RPMI8226 (cell line): ENCODE measurements at regions not wholly inside any gene's neighbourhood (a gene's known extent, or its start where the extent isn't known, plus 50 kb on each side); places are given as distances from the start of the nearest gene placed in this dataset.

Experiments
- DNase-seq: peaks from one replicate; pipeline ENCODE4 v3.0.0-alpha.2; 2015

GRCh38 chr12:88982694-88983093 lies 369.6 kb downstream of the DUSP6 start:
- no peak for DNase-seq

GRCh38 chr12:88977115-88977514 lies 375.2 kb downstream of the DUSP6 start:
- no peak for DNase-seq

GRCh38 chr12:88973998-88974397 lies 378.3 kb downstream of the DUSP6 start:
- no peak for DNase-seq

DNA sequence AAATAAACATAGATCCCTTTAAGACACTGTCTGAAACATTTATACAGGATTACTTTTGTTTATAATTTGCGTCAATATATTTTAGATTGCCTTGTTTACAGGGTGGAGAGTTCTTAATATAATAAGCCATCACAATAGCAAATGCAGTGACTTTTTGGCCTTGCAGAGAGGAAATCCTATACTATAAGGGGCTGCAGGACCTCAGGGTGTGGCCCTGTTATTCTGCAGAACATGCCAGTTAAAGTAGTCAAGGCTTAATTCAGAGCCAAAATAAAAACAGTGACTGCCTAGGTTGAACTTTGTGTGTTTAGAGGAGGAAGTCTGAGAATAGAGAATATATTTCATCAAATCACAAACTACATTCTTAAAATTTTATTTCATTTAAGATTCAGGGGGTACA lies 381.6 kb downstream of the DUSP6 start:
- no peak for DNase-seq

DNA sequence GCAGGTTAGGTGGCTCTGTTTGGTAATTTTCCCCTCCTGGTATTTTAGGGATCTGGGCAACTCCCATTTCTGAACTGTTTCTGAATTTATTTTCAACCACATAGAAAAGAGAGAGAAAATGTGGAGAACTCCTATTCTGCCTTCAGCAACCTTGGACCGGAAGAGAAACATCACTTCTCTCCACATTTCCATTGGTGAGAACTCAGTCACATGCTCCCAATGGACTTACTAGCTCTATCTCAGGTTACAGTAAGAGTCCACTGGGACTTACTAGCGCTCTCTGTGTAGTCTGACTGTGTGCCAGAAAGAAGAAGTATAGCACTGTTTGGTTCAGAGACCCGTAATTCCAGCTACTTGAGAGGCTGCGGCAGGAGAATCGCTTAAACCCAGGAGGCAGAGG lies 383.2 kb downstream of the DUSP6 start:
- no peak for DNase-seq

DNA sequence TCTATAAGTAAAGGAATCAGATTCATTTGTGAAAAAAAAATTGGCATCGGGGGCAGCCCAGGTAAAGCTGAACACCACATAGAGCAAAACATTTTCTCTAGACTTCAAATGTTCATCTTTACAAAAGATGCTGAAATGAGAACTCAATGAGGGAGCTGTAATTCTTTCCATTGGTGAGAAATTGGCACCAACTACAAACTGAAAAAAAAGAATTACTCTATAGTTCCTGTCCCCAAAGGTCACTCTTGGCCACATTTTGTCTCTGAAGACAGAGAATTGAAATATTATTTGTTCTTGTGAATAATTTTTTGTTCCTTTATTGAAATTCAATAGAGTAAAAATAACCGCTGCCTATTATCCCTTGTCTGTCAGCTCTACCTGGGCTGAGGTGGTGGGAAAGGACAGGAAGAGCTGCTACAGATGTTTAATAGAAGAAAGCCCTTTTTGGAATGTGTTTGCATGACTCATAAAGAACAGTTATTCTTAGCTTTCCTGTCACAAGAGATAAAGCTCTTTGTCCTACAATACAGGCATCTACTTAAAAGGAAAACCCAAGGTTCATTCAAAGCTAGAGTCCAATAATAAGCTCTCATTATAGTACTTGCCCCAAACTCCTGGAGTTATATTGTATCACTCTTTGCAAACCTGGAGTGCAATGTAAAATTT lies 380.1 kb upstream of the KITLG start:
- no peak for DNase-seq

- no peak for DNase-seq
Measured at GRCh38 chr12:88958946-88959345, 378.7 kb upstream of the KITLG start.

DNA sequence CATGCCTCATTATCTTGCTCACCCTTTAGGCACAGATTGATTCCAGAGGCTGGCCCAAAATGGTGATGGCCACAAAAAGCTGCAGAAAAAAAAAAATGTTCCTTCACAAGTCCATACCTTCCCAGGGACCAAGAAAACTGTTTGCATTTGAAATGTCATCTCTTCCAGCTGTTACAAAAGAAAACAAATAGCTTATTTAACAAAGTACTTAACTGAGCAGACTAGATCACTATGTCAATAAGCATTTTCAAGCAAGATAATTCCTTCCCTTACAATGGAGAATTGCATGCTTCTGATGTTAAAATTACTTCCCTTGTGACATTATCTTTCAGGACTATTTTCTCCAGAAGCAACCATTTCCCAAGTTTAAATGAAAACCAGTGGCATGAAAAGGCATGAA lies 377.9 kb upstream of the KITLG start:
- no peak for DNase-seq

- no peak for DNase-seq
Measured at GRCh38 chr12:88957358-88957757, 377.1 kb upstream of the KITLG start.

- DNase-seq, result no peak
Measured at GRCh38 chr12:88955531-88955930, 375.3 kb upstream of the KITLG start.

- DNase-seq, result no peak
Measured at GRCh38 chr12:88953029-88953586, 372.8 kb upstream of the KITLG start.

DNA sequence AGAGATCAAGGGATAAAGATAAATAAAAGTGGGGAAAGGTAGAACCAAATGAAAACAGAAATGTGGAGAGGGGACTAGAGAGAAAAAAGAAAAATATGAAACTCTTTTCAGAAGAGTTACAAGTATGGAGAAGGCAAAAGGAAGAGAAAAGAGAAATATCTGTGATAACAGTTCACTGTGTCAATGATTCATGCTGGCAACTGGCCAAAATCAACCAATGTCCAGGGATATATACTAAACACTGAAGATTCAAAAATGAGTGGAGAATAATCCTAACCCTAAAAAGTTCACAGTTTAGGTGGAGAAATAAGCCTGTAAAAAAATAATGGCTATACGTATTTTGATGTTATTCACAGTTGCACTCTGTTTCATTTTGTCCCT lies 372.3 kb upstream of the KITLG start:
- DNase-seq, result no peak

DNA sequence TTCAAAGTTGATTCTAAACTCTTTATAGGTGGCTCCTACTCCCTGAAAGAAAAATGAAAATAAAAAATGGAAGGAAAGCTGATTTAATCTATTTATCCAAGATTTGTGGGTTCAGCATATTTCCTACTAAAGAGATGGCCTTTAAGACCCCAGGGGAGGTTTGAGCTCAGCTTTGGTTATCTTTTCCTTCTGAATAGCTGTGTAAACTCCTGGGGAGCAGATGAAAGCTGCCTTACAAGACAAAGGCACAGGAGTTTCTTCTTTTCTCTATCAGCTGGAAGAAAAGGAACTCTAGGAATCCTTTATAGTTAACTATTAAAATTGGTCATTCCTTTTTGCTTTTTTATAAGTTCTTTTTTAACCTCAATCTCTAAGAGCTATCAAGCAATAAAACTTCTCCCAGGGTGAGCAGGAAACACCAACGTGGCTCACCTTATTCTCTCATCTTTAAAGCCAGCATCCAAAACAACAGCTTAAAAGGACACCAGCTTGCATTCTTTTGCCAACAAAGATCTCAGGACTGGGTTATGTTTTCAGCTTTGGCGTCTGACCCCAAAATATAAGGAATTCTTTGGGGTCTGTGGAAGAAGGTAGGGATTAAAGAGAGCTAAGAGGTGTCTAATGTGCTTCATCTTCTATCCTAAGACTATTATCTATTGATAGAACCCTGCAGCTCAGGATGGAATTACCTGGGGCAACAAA lies 371.7 kb upstream of the KITLG start:
- DNase-seq, result no peak

DNA sequence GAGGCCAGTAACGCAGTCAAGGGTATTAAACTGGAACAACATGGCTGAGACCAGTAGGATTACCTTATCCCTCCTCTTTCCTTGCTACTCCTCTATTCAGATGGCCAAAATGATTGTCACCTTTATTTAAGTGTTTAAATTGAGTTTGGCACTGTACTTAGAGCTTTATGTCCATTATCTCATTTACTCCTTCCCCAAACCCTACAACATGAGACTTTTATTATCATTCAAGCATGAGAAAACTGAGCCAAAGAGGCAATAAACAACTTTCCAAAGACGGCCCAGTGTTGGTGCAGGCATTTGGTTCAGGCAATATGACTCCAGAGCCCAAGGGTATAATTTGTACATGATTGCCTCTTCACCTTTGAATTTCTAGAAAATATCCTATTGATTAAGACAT lies 370.9 kb upstream of the KITLG start:
- DNase-seq, result no peak

DNA sequence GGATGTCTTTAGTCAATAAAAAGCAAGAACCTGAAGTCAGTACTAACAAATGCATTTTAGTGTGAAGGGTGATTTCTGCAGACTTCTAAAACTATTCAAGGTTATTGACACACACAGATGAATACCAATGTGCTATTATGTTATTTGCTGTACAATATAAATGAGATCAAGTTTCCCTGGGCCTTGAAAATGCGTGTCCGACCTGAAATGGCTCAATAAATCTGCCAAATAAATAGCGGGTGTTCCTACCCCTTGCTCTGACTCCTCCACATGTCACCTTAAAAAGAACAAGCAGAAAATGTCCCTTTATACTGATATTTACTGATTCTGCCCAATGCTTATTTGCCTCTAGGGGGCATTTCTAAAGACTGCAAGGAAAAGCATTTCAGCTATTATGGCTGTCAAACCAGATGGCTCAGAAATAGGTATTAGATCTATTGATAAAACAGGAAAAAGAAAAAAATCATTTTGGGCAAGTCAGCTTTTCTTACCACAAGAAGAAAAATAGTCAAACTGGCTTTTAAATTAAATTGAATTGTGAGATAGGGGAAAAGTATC lies 367.3 kb upstream of the KITLG start:
- no peak for DNase-seq

- DNase-seq, result no peak
Measured at GRCh38 chr12:88946372-88946997, 366.2 kb upstream of the KITLG start.

DNA sequence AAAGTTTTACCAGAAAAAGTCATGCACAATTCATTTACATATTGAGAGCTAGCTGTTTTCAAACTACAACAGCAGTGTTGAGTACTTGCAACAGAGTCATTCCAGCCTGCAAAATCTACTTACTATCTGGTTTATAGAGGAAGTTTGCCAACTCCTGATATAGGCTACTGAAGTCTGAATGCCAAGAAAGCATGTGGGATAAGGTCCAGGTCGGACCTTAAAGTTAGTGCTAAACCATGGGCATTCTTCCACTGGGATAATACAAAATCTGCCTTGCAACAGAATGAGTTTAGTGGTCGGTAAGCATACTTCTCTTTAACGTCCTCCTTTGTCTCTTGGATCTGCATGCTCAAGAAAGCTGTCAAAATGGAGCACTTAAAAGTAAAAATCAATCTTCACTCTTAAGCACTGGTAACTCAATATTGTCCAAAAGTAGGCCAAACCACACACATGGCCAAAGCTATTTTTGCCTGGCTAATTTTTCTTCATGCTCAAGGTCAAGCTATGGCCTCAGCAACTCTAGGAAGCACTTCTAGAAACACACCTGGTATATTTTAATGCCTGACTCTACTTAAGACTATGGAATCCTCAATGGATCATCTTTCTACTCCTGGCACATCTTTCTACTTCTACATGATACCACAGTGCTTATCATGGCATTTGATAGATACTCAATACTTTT lies 364.9 kb upstream of the KITLG start:
- DNase-seq, result no peak

- no peak for DNase-seq
Measured at GRCh38 chr12:88944397-88944796, 364.1 kb upstream of the KITLG start.

DNA sequence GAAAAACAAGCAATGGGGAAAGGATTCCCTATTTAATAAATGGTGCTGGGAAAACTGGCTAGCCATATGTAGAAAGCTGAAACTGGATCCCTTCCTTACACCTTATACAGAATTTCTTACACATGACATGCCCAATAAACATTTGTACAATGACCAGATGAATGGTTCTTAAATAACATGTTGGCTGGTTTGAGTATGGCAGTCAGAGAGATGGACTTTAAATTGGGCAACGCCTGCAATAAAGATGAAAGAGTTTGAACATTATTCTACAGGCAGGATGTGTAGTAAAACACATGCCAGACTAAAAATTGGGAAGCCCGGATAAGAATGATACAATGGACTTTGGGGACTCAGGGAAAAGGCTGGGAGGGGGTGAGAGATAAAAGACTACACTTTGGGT lies 360.6 kb upstream of the KITLG start:
- DNase-seq, result no peak

GRCh38 chr12:88935856-88936255 lies 355.6 kb upstream of the KITLG start:
- DNase-seq, result no peak

- DNase-seq, result no peak
Measured at GRCh38 chr12:88934163-88934747, 354.0 kb upstream of the KITLG start.

GRCh38 chr12:88932457-88932856 lies 352.2 kb upstream of the KITLG start:
- no peak for DNase-seq

GRCh38 chr12:88931598-88931997 lies 351.3 kb upstream of the KITLG start:
- no peak for DNase-seq
